K562 (cell line): ENCODE measurements at regions not wholly inside any gene's neighbourhood (a gene's known extent, or its start where the extent isn't known, plus 50 kb on each side); places are given as distances from the start of the nearest gene placed in this dataset.

ENCODE experiments used
- ATAC-seq: fragments of 200-7000 bp; cut with Tn5 transposase; 3 replicates; pipeline ENCODE4 v1.9.1; 2020; ENCODE audit warnings: moderate library complexity
- BruUV-seq: library from RNA; stranded (reverse); fragments of 400-500 nt; replicated peaks from 2 replicates; lab custom pipeline; 2021; lab: Mats Ljungman, UMichigan
- CTCF ChIA-PET: fragments of 300-600 bp; formaldehyde crosslinking; extraction: SDS; loops from one replicate; lab custom pipeline; 2021; ENCODE audit warnings: low intra/inter-chr PET ratio; lab: Yijun Ruan, JAX
- POLR2A ChIA-PET: fragments of 300-600, 350-650 bp; sonication (Branson Sonifier 250); formaldehyde crosslinking; extraction: SDS; loops from one replicate; lab custom pipeline; 2021; ENCODE audit warnings: antibody characterized with exemption, inconsistent platforms; lab: Yijun Ruan, JAX
- DNase-seq, 4 experiments: peaks; one replicate each; pipeline versions ENCODE4 v3.0.0 to v3.0.0-alpha.2; 2011 to 2018; ENCODE audit warnings: low spot score in 3 of 4, mixed read lengths in 3 of 4; ENCODE audit errors: extremely low read depth in 1 of 4
- FAIRE-seq: peaks from 2 replicates; lab custom pipeline; 2011; peaks lifted over from hg19 to GRCh38; lab: Jason Lieb, UNC
- H2AFZ ChIP-seq: 2 replicates; pipeline ENCODE4 v1.6.0; 2011; ENCODE audit warnings: low read depth, low read length, control low read depth, inconsistent platforms
- H3K27ac ChIP-seq: fragments of 200-600 bp; 3 replicates; pipeline ENCODE4 v1.8.0; 2011; ENCODE audit warnings: low read depth, mild to moderate bottlenecking, control low read depth, inconsistent platforms, low read length, moderate library complexity, mixed read lengths; ENCODE audit errors: extremely low read depth
- H3K27me3 ChIP-seq, 2 experiments: fragments of 300-600 bp in 1 of 2; 2 replicates in 1 of 2; 3 replicates in 1 of 2; pipeline versions ENCODE4 v1.6.0 to v1.8.0; 2011; ENCODE audit warnings: inconsistent platforms in 2 of 2, low read length in 2 of 2, mild to moderate bottlenecking in 1 of 2, mixed read lengths in 1 of 2, moderate library complexity in 1 of 2; ENCODE audit not compliant: control insufficient read depth in 2 of 2, insufficient read depth in 2 of 2
- H3K36me3 ChIP-seq: fragments of 300-600 bp; 3 replicates; pipeline ENCODE4 v1.8.0; 2011; ENCODE audit warnings: mild to moderate bottlenecking, low read length, inconsistent platforms; ENCODE audit not compliant: control insufficient read depth, insufficient read depth
- H3K4me1 ChIP-seq, 2 experiments: fragments of 200-600 bp in 1 of 2; replicated peaks in 1 of 2; 2 replicates in 1 of 2; 3 replicates in 1 of 2; pipeline versions ENCODE4 v1.5.1 to v1.8.0; 2011; ENCODE audit warnings: inconsistent platforms in 2 of 2, low read length in 2 of 2, mild to moderate bottlenecking in 1 of 2, mixed read lengths in 1 of 2, moderate library complexity in 1 of 2; ENCODE audit not compliant: control insufficient read depth in 2 of 2, insufficient read depth in 2 of 2
- H3K4me2 ChIP-seq: 2 replicates; pipeline ENCODE4 v1.6.1; 2011; ENCODE audit warnings: low read length, control low read depth, inconsistent platforms, mixed read lengths; ENCODE audit not compliant: insufficient read depth
- H3K4me3 ChIP-seq: fragments of 200-600 bp; sonication (generic), shearing (Covaris generic); 2 replicates; pipeline ENCODE4 v1.5.1; 2016; ENCODE audit warnings: control low read depth, inconsistent platforms
- H3K79me2 ChIP-seq: fragments of 200-600 bp; 3 replicates; pipeline ENCODE4 v1.8.0; 2011; ENCODE audit warnings: low read length, inconsistent platforms; ENCODE audit not compliant: control insufficient read depth, insufficient read depth
- H3K9ac ChIP-seq, 2 experiments: 2 replicates each; pipeline versions ENCODE4 v1.6.0 to v1.6.1; 2011; ENCODE audit warnings: low read depth in 2 of 2, low read length in 2 of 2, control low read depth in 1 of 2, inconsistent platforms in 1 of 2, mild to moderate bottlenecking in 1 of 2, mixed read lengths in 1 of 2; ENCODE audit not compliant: insufficient read depth in 1 of 2
- H3K9me1 ChIP-seq: one replicate; pipeline ENCODE4 v1.6.0; 2011; ENCODE audit warnings: inconsistent platforms, mild to moderate bottlenecking, low read length, moderate library complexity; ENCODE audit not compliant: control insufficient read depth, insufficient read depth
- H3K9me3 ChIP-seq: replicated peaks from 2 replicates; pipeline ENCODE4 v1.5.1; 2011; ENCODE audit warnings: low read depth, low read length, inconsistent platforms; ENCODE audit not compliant: control insufficient read depth, insufficient read depth
- H4K20me1 ChIP-seq: replicated peaks from 2 replicates; pipeline ENCODE4 v1.6.1; 2011; ENCODE audit warnings: low read length, inconsistent platforms, mixed read lengths; ENCODE audit not compliant: control insufficient read depth, insufficient read depth
- HMGXB4 ChIP-seq: sonication (generic); formaldehyde crosslinking; IDR thresholded peaks from 2 replicates; pipeline ENCODE4 v1.8.1; 2023; ENCODE audit warnings: mild to moderate bottlenecking, missing genetic modification reagents
- IRF9 ChIP-seq: fragments of 450-650 bp; IDR thresholded peaks from 2 replicates; pipeline ENCODE4 v1.6.1; 2016; ENCODE audit warnings: missing biosample characterization, missing genetic modification characterization
- KDM2B ChIP-seq: fragments of 250-450 bp; sonication (Bioruptor Pico); IDR thresholded peaks from 2 replicates; pipeline ENCODE4 v1.8.0; 2021; ENCODE audit warnings: mild to moderate bottlenecking, moderate library complexity
- KDM4B ChIP-seq, 2 experiments: fragments of 450-650 bp in 1 of 2; sonication (generic) in 1 of 2; IDR thresholded peaks; 2 replicates each; pipeline ENCODE4 v1.6.1; 2016 to 2017; ENCODE audit warnings: borderline replicate concordance in 2 of 2, antibody characterized with exemption in 1 of 2, low read depth in 1 of 2, mild to moderate bottlenecking in 1 of 2
- PTTG1 ChIP-seq: fragments of 450-650 bp; IDR thresholded peaks from 2 replicates; pipeline ENCODE4 v1.6.1; 2016; ENCODE audit warnings: low read depth, mild to moderate bottlenecking, missing genetic modification characterization, missing compliant biosample characterization
- SIN3A ChIP-seq, 2 experiments: fragments of 150-350 bp in 1 of 2; IDR thresholded peaks; 2 replicates each; pipeline ENCODE4 v1.6.1; 2011 to 2016; ENCODE audit warnings: borderline replicate concordance in 2 of 2, low read depth in 2 of 2, low read length in 2 of 2, mild to moderate bottlenecking in 2 of 2, moderate library complexity in 2 of 2; ENCODE audit not compliant: control insufficient read depth in 1 of 2
- SMAD1 ChIP-seq: fragments of 150-350 bp; IDR thresholded peaks from 2 replicates; pipeline ENCODE4 v1.6.1; 2014; ENCODE audit warnings: low read length, low read depth; ENCODE audit not compliant: partially characterized antibody
- SMARCA5 ChIP-seq: fragments of 450-650 bp; IDR thresholded peaks from 2 replicates; pipeline ENCODE4 v1.6.1; 2016
- SRF ChIP-seq, 2 experiments: fragments of 250-450, 450-650 bp in 1 of 2; sonication (Bioruptor Pico) in 1 of 2; sonication (generic) in 1 of 2; formaldehyde crosslinking; IDR thresholded peaks; 2 replicates each; pipeline versions ENCODE4 v1.5.0 to v1.5.1; 2020 to 2022; ENCODE audit warnings: mild to moderate bottlenecking in 1 of 2, missing genetic modification reagents in 1 of 2
- TAL1 ChIP-seq: fragments of 450-650 bp; IDR thresholded peaks from 2 replicates; pipeline ENCODE4 v1.6.1; 2016; ENCODE audit warnings: mild to moderate bottlenecking
- YBX1 ChIP-seq: fragments of 450-650 bp; IDR thresholded peaks from 2 replicates; pipeline ENCODE4 v1.7.1; 2016; ENCODE audit warnings: mild to moderate bottlenecking
- ZFP36 ChIP-seq: fragments of 150-350 bp; IDR thresholded peaks from 2 replicates; pipeline ENCODE4 v1.6.1; 2018; ENCODE audit warnings: low read length, low read depth; ENCODE audit not compliant: partially characterized antibody
- ZNF384 ChIP-seq: IDR thresholded peaks from 2 replicates; pipeline ENCODE4 v1.6.1; 2012; ENCODE audit warnings: low read depth, low read length, improper control_type of control experiment
- ZNF551 ChIP-seq: fragments of 250-450 bp; sonication (Bioruptor Pico); IDR thresholded peaks from 2 replicates; pipeline ENCODE4 v1.5.0; 2021; ENCODE audit warnings: mild to moderate bottlenecking, moderate library complexity
- WGBS: fragments of 100-300 bp; shearing (Covaris generic); methylation state at CpG from one replicate; pipeline ENCODE4 v1.1.6; 2016; ENCODE audit warnings: low coverage, mixed read lengths; ENCODE audit not compliant: insufficient coverage; ENCODE audit errors: missing lambda C conversion rate; 5-methylcytosine and 5-hydroxymethylcytosine counted together
- in situ Hi-C: fragments of 300-500 bp; cut with MboI; formaldehyde crosslinking; loops from 4 replicates; pipeline ENCODE4 v1.15.0; 2018; ENCODE audit warnings: inconsistent platforms, mixed read lengths
- intact Hi-C: fragments of 100-400 bp; cut with micrococcal nuclease; formaldehyde crosslinking; loops from 2 replicates; pipeline ENCODE4 v1.14.2; 2022

- FAIRE-seq = no peak
- BruUV-seq = no TSS peak
- Histone ChIP-seq H3K27me3 (no peaks in the 10 kb centered on the region), H3K4me1 (no peaks in the 10 kb centered on the region), H3K4me3 (no peak overlapping the region), H2AFZ (no peak overlapping the region), H3K4me2 (no peak overlapping the region), H3K9me1 (no peaks in the 10 kb centered on the region), H3K9me3 (no peaks in the 10 kb centered on the region), H3K27ac (no peak overlapping the region), H3K9ac (no peak overlapping the region), H3K79me2 (no peaks in the 10 kb centered on the region), H3K36me3 (no peaks in the 10 kb centered on the region), H4K20me1 (no peaks in the 10 kb centered on the region)
- ChIA-PET POLR2A (no interaction called here), CTCF (no interaction called here)
- no peak for ATAC-seq
- DNase-seq = no peak
- no peak for TF ChIP-seq IRF9 (tag)
- no peak for TF ChIP-seq SIN3A (IDR thresholded peaks at IDR 0.05; ENCODE audit: borderline replicate concordance in 2 of 2, control insufficient read depth in 1 of 2, low read depth in 2 of 2, low read length in 2 of 2)
- no peak for TF ChIP-seq KDM4B (IDR thresholded peaks at IDR 0.05; ENCODE audit: borderline replicate concordance in 2 of 2, low read depth in 1 of 2)
- no peak for TF ChIP-seq ZFP36
- no peak for TF ChIP-seq SMARCA5
- TF ChIP-seq SRF (CRISPR knock-in tag; IDR thresholded peaks at IDR 0.05) = no peak
- TF ChIP-seq TAL1 = no peak
- TF ChIP-seq ZNF551 (CRISPR knock-in tag) = no peak
- TF ChIP-seq SMAD1 = no peak
- TF ChIP-seq HMGXB4 (CRISPR knock-in tag) = no peak
- TF ChIP-seq YBX1 = no peak
- TF ChIP-seq KDM2B (CRISPR knock-in tag) = no peak
- no peak for TF ChIP-seq ZNF384
- TF ChIP-seq PTTG1 (tag) = no peak
- WGBS = 0% methylated on average over 5 of the region's 5 CpGs
- in situ Hi-C loops = no loop called here
- intact Hi-C loops = no loop called here
Observed at GRCh38 chr11:79648766-79649520, 208.1 kb upstream of the TENM4 start.
